ENCODE measurements at regions not wholly inside any gene's neighbourhood (a gene's known extent, or its start where the extent isn't known, plus 50 kb on each side); places are given as distances from the start of the nearest gene placed in this dataset.

DNA sequence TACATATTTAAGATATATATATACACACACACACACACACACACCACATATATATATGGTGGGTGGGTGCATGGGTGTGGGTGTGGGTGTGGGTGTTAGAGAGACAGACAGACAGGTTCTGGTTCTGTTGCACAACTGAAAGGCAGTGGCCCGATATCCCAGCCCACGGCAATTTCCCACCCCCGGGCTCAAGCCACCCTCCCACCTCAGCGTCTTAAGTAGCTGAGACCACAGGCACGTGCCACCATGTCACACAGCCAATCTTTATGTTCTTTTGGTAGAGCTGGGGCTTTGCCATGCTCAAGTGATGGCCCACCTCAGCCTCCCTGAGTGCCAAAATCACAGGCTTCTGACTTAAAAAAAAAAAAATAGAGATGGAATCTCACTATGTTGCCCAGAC, 417.8 kb upstream of the FOXG1 start:
- no peak for TF ChIP-seq FOXM1 (IDR thresholded peaks at IDR 0.05; ENCODE audit: borderline replicate concordance, low read depth)
- no peak for TF ChIP-seq TEAD4 (IDR thresholded peaks at IDR 0.05)
- TF ChIP-seq, protein P1, sequence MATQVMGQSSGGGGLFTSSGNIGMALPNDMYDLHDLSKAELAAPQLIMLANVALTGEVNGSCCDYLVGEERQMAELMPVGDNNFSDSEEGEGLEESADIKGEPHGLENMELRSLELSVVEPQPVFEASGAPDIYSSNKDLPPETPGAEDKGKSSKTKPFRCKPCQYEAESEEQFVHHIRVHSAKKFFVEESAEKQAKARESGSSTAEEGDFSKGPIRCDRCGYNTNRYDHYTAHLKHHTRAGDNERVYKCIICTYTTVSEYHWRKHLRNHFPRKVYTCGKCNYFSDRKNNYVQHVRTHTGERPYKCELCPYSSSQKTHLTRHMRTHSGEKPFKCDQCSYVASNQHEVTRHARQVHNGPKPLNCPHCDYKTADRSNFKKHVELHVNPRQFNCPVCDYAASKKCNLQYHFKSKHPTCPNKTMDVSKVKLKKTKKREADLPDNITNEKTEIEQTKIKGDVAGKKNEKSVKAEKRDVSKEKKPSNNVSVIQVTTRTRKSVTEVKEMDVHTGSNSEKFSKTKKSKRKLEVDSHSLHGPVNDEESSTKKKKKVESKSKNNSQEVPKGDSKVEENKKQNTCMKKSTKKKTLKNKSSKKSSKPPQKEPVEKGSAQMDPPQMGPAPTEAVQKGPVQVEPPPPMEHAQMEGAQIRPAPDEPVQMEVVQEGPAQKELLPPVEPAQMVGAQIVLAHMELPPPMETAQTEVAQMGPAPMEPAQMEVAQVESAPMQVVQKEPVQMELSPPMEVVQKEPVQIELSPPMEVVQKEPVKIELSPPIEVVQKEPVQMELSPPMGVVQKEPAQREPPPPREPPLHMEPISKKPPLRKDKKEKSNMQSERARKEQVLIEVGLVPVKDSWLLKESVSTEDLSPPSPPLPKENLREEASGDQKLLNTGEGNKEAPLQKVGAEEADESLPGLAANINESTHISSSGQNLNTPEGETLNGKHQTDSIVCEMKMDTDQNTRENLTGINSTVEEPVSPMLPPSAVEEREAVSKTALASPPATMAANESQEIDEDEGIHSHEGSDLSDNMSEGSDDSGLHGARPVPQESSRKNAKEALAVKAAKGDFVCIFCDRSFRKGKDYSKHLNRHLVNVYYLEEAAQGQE (IDR thresholded peaks at IDR 0.05; ENCODE audit: low read depth): no peak
- TF ChIP-seq NFIC (IDR thresholded peaks at IDR 0.05): no peak
- no peak for TF ChIP-seq TCF12 (IDR thresholded peaks at IDR 0.05; ENCODE audit: low read depth)
- no peak for TF ChIP-seq YY1 (IDR thresholded peaks at IDR 0.05; ENCODE audit: low read depth)
- TF ChIP-seq EP300 (IDR thresholded peaks at IDR 0.05; ENCODE audit: borderline replicate concordance): no peak
- no peak for TF ChIP-seq CREB1 (IDR thresholded peaks at IDR 0.05; ENCODE audit: low read depth)
- TF ChIP-seq, protein P2, sequence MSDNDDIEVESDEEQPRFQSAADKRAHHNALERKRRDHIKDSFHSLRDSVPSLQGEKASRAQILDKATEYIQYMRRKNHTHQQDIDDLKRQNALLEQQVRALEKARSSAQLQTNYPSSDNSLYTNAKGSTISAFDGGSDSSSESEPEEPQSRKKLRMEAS (IDR thresholded peaks at IDR 0.05): no peak
- TF ChIP-seq, protein P3, sequence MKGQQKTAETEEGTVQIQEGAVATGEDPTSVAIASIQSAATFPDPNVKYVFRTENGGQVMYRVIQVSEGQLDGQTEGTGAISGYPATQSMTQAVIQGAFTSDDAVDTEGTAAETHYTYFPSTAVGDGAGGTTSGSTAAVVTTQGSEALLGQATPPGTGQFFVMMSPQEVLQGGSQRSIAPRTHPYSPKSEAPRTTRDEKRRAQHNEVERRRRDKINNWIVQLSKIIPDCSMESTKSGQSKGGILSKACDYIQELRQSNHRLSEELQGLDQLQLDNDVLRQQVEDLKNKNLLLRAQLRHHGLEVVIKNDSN (IDR thresholded peaks at IDR 0.05): no peak
- no peak for TF ChIP-seq CEBPB (IDR thresholded peaks at IDR 0.05)

DNA sequence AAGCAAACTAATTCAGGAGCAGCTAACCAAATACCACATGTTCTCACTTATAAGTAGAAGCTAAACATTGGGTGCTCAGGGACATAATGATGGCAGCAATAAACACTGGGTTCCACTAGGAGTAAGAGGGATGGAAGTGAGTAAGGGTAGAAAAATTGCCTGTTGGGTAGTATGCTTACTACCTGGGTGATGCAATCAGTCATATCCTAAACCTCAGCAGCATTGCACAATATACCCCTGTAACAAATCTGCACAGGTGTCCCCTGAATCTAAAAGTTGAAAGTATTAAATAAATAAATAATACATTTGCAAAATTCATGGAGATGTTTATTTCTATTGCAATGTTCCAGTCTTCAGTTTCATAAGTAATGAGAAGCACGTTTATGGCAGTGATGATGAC, 409.8 kb upstream of the FOXG1 start:
- TF ChIP-seq NFIC (IDR thresholded peaks at IDR 0.05): no peak
- TF ChIP-seq YY1 (IDR thresholded peaks at IDR 0.05; ENCODE audit: low read depth): no peak
- no peak for TF ChIP-seq CREB1 (IDR thresholded peaks at IDR 0.05; ENCODE audit: low read depth)
- no peak for TF ChIP-seq TAF1 (IDR thresholded peaks at IDR 0.05; ENCODE audit: low read depth)
- TF ChIP-seq RAD21 (IDR thresholded peaks at IDR 0.05; ENCODE audit: low read depth): no peak
- no peak for TF ChIP-seq TEAD4 (IDR thresholded peaks at IDR 0.05)
- no peak for TF ChIP-seq EP300 (IDR thresholded peaks at IDR 0.05; ENCODE audit: borderline replicate concordance)
- TF ChIP-seq, protein P1 (IDR thresholded peaks at IDR 0.05; ENCODE audit: low read depth): no peak
- TF ChIP-seq, protein P3 (IDR thresholded peaks at IDR 0.05): no peak
- TF ChIP-seq TCF12 (IDR thresholded peaks at IDR 0.05; ENCODE audit: low read depth): no peak
- TF ChIP-seq CEBPB (IDR thresholded peaks at IDR 0.05): no peak
- TF ChIP-seq, protein P2 (IDR thresholded peaks at IDR 0.05): no peak
- no peak for TF ChIP-seq EGR1 (IDR thresholded peaks at IDR 0.05)
- TF ChIP-seq ZBTB7A (IDR thresholded peaks at IDR 0.05; ENCODE audit: low read depth): no peak
- TF ChIP-seq FOXM1 (IDR thresholded peaks at IDR 0.05; ENCODE audit: borderline replicate concordance, low read depth): no peak

DNA sequence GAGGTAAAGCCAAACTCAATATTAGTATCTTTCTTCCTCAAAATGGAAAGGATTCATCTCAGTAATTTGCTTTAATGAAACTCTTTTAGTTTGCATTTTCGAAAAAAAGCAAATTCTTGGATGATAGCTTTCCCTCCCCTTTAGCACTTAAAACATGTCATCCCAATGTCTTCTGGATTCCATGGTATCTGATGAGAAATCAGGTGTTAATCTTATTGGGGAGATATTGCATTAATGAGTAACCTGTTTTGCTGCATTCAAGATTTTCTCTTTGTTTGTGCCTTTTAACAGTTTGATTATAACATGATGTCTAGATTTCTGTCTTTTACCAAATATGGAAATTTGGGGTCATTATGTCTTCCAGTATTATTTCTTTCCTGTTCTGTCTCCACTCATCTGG, 405.1 kb upstream of the FOXG1 start:
- TF ChIP-seq, protein P3 (IDR thresholded peaks at IDR 0.05): no peak
- TF ChIP-seq EGR1 (IDR thresholded peaks at IDR 0.05) (no peak), TAF1 (IDR thresholded peaks at IDR 0.05; ENCODE audit: low read depth) (no peak), CEBPB (IDR thresholded peaks at IDR 0.05) (no peak)

DNA sequence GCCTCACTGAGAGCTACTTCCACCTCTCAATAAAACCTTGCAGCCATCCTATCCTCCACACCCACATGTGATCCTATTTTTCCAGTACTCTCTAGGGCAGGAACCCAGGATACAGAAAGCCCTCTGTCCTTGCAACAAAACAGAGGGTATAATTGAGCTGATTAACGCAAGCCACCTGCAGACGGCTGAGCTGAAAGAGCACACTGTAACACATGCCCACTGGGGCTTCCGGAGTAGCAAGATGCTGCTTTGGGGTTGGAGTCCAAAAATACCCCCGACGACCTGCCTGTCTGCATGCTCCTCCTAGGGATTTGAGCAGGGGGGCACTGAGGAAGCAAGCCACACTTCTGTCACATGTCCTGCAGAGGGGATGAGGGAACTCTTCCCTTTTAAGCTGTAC, 401.1 kb upstream of the FOXG1 start:
- no peak for TF ChIP-seq TAF1 (IDR thresholded peaks at IDR 0.05; ENCODE audit: low read depth)
- TF ChIP-seq, protein P2 (IDR thresholded peaks at IDR 0.05): no peak
- no peak for TF ChIP-seq RAD21 (IDR thresholded peaks at IDR 0.05; ENCODE audit: low read depth)
- TF ChIP-seq FOXM1 (IDR thresholded peaks at IDR 0.05; ENCODE audit: borderline replicate concordance, low read depth): no peak
- TF ChIP-seq CEBPB (IDR thresholded peaks at IDR 0.05): no peak
- TF ChIP-seq EP300 (IDR thresholded peaks at IDR 0.05; ENCODE audit: borderline replicate concordance): no peak
- TF ChIP-seq EGR1 (IDR thresholded peaks at IDR 0.05): no peak
- TF ChIP-seq TEAD4 (IDR thresholded peaks at IDR 0.05): no peak
- TF ChIP-seq TCF12 (IDR thresholded peaks at IDR 0.05; ENCODE audit: low read depth): no peak
- no peak for TF ChIP-seq ZBTB7A (IDR thresholded peaks at IDR 0.05; ENCODE audit: low read depth)
- TF ChIP-seq, protein P1 (IDR thresholded peaks at IDR 0.05; ENCODE audit: low read depth): no peak
- TF ChIP-seq, protein P3 (IDR thresholded peaks at IDR 0.05): no peak
- TF ChIP-seq CREB1 (IDR thresholded peaks at IDR 0.05; ENCODE audit: low read depth): no peak
- no peak for TF ChIP-seq YY1 (IDR thresholded peaks at IDR 0.05; ENCODE audit: low read depth)
- TF ChIP-seq NFIC (IDR thresholded peaks at IDR 0.05): no peak
